ENCODE measurements at regions not wholly inside any gene's neighbourhood (a gene's known extent, or its start where the extent isn't known, plus 50 kb on each side); places are given as distances from the start of the nearest gene placed in this dataset.

- no peak overlapping the region for H3K9ac ChIP-seq (ENCODE audit: extremely low read depth, insufficient read length, low read length)
- H4K5ac ChIP-seq (ENCODE audit: insufficient read length, low read depth, low read length), result no peak overlapping the region
- H2BK15ac ChIP-seq (ENCODE audit: low read depth, low read length), result no peak overlapping the region
- H3K4me3 Mint-ChIP-seq, result no peak overlapping the region
- no peaks in the 10 kb centered on the region for H3K9me3 ChIP-seq (ENCODE audit: control insufficient read depth, low read depth, low read length)
- H4K91ac ChIP-seq (ENCODE audit: insufficient read length, low read depth, low read length), result no peak overlapping the region
- no peak overlapping the region for H2BK20ac ChIP-seq (ENCODE audit: low read depth, low read length, poor library complexity, severe bottlenecking)
- H3K56ac ChIP-seq (ENCODE audit: insufficient read length, low read depth, low read length), result no peak overlapping the region
- no peak overlapping the region for H3K14ac ChIP-seq (ENCODE audit: insufficient read depth, low read length)
- H3K4me1 ChIP-seq (ENCODE audit: insufficient read depth, low read length), result no peaks in the 10 kb centered on the region
- DNase-seq, result no peak
- H3K79me2 ChIP-seq (ENCODE audit: insufficient read depth, low read length), result no peaks in the 10 kb centered on the region
- no peak overlapping the region for H3K27ac ChIP-seq (ENCODE audit: insufficient read length, low read depth, low read length)
- no peak overlapping the region for H2AFZ ChIP-seq (ENCODE audit: low read length)
- H2BK120ac ChIP-seq (ENCODE audit: low read depth, low read length, poor library complexity, severe bottlenecking), result no peak overlapping the region
- no peak overlapping the region for H2BK12ac ChIP-seq (ENCODE audit: insufficient read length, low read depth, low read length)
- no peak overlapping the region for H3T11ph ChIP-seq (ENCODE audit: low read length)
- TF ChIP-seq CTCF (conservative IDR thresholded peaks at IDR 0.05), result no peak
- peaks cover under 1 to 7% of the 10 kb centered on the region in 2 experiments; a peak in 2 of 4 replicates for H3K4me1 Mint-ChIP-seq
- H3K18ac ChIP-seq (ENCODE audit: insufficient read length, low read depth, low read length), result no peak overlapping the region
- no peaks in the 10 kb centered on the region for H3K27me3 Mint-ChIP-seq (ENCODE audit: low read depth)
- no peak overlapping the region for H3K27ac Mint-ChIP-seq
- no CpG with 5 or more reads among the region's 2 CpGs for WGBS (ENCODE audit: extremely low coverage, insufficient read length, low lambda C conversion rate)
- H2BK5ac ChIP-seq (ENCODE audit: insufficient read length, low read length), result no peak overlapping the region
- no peak overlapping the region for H4K8ac ChIP-seq (replicated peaks; ENCODE audit: insufficient read length, low read depth, low read length)
- H3K9me3 Mint-ChIP-seq, result peaks cover 4 to 5% of the 10 kb centered on the region in 2 experiments; a peak in 4 of 5 replicates
- H3K23ac ChIP-seq (ENCODE audit: insufficient read length, low read depth, low read length), result no peak overlapping the region
- H3K4ac ChIP-seq (ENCODE audit: low read depth, low read length), result no peak overlapping the region
- no peak overlapping the region for H2AK5ac ChIP-seq (ENCODE audit: insufficient read length, low read length)
- peaks cover 0 to 5% (median 0%) of the 10 kb centered on the region in 3 experiments; a peak in 4 of 7 replicates for H3K36me3 Mint-ChIP-seq (ENCODE audit: insufficient read depth in 1 of 3, low read depth in 3 of 3)
- H3K79me1 ChIP-seq (ENCODE audit: insufficient read depth, low read depth, low read length, poor library complexity, severe bottlenecking), result no peaks in the 10 kb centered on the region
- H3K4me2 ChIP-seq (ENCODE audit: insufficient read depth, insufficient read length, low read length), result no peak overlapping the region
- H4K20me1 ChIP-seq (ENCODE audit: control insufficient read depth, insufficient read depth, insufficient read length), result no peaks in the 10 kb centered on the region
- no peaks in the 10 kb centered on the region for H3K23me2 ChIP-seq (ENCODE audit: insufficient read length, low read depth, low read length, poor library complexity, severe bottlenecking)
- H3K27me3 ChIP-seq (ENCODE audit: insufficient read depth, low read length), result no peaks in the 10 kb centered on the region
Measured at GRCh38 chr11:15747671-15748070, 608.7 kb downstream of the SOX6 start.

Measured in H9 (cell line).